GM12874 (cell line): ENCODE measurements at regions not wholly inside any gene's neighbourhood (a gene's known extent, or its start where the extent isn't known, plus 50 kb on each side); places are given as distances from the start of the nearest gene placed in this dataset.

Source experiments
- TF ChIP-seq, protein P1 (sequence below): IDR thresholded peaks from 2 replicates; pipeline ENCODE4 v1.5.1; 2011; ENCODE audit warnings: low read depth, mild to moderate bottlenecking, control low read depth, low read length, moderate library complexity; ENCODE audit not compliant: insufficient read depth

GRCh38 chr5:5770825-5771224, 348.3 kb downstream of the ICE1 start:
- TF ChIP-seq, protein P1, sequence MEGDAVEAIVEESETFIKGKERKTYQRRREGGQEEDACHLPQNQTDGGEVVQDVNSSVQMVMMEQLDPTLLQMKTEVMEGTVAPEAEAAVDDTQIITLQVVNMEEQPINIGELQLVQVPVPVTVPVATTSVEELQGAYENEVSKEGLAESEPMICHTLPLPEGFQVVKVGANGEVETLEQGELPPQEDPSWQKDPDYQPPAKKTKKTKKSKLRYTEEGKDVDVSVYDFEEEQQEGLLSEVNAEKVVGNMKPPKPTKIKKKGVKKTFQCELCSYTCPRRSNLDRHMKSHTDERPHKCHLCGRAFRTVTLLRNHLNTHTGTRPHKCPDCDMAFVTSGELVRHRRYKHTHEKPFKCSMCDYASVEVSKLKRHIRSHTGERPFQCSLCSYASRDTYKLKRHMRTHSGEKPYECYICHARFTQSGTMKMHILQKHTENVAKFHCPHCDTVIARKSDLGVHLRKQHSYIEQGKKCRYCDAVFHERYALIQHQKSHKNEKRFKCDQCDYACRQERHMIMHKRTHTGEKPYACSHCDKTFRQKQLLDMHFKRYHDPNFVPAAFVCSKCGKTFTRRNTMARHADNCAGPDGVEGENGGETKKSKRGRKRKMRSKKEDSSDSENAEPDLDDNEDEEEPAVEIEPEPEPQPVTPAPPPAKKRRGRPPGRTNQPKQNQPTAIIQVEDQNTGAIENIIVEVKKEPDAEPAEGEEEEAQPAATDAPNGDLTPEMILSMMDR = no peak

GRCh38 chr5:5767286-5767928, 344.9 kb downstream of the ICE1 start:
- TF ChIP-seq, protein P1 = no peak

DNA sequence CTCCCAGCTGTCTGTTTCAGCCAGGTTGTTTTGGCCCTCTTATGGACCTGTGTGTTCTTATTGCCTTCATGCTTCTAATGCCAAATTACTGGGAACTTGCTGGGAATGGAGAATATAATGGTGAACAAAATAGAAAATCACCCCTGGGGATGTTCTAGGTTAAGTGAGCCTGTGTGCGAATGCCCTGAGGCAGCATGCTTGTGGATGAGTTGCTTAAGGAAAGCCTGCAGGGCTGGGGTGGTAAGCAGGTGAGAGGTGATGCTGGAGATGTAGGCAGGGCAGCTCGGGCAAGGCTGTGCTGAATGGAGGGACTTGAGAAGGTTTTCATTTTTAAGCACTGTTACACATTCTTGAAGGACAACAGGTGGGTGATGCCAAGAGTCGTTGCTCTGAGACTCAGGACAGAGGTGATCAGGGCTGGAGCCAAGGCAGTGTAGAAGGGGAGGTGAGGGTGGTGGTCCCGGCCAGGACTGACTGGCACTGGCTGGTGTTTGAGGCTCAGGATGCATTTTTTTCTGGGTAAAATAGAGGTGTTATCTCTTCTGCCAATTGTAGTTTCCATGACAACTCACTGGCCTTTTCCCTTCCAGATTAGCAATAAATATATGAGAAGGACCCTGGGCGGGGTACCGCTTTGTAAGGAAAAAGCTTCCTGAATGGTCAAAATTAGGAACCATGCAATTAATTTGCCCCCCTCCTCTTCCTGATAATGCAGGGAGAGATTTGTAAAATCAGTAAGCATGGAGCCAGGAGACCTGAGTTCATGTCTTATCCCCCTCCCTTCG, 342.8 kb downstream of the ICE1 start:
- TF ChIP-seq, protein P1 = no peak

GRCh38 chr5:5764246-5764645, 341.8 kb downstream of the ICE1 start:
- TF ChIP-seq, protein P1 = no peak

- TF ChIP-seq, protein P1 = no peak
Observed at GRCh38 chr5:5756762-5757161, 334.3 kb downstream of the ICE1 start.

DNA sequence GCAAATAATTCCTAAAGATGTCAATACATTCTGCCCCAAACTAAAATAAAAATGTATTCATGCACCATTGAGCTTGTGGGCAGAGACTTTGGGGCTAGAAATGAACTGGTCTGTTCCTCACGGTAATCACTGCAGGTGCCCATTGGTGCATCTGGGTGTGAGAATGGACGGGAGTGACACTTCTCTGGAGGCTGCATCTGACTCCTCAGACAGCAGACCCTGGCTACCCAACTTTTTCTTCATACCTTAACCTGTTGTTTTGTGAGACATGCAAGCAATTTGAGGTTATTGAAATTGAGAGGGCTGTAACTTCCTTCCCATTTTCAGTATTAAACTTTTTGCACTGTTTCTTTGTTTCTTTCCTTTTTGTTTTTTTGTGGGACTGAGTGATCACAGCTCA, 333.4 kb downstream of the ICE1 start:
- TF ChIP-seq, protein P1 = no peak

- TF ChIP-seq, protein P1 = no peak
Observed at GRCh38 chr5:5752844-5753243, 330.4 kb downstream of the ICE1 start.
